ENCODE measurements at regions not wholly inside any gene's neighbourhood (a gene's known extent, or its start where the extent isn't known, plus 50 kb on each side); places are given as distances from the start of the nearest gene placed in this dataset.

DNA sequence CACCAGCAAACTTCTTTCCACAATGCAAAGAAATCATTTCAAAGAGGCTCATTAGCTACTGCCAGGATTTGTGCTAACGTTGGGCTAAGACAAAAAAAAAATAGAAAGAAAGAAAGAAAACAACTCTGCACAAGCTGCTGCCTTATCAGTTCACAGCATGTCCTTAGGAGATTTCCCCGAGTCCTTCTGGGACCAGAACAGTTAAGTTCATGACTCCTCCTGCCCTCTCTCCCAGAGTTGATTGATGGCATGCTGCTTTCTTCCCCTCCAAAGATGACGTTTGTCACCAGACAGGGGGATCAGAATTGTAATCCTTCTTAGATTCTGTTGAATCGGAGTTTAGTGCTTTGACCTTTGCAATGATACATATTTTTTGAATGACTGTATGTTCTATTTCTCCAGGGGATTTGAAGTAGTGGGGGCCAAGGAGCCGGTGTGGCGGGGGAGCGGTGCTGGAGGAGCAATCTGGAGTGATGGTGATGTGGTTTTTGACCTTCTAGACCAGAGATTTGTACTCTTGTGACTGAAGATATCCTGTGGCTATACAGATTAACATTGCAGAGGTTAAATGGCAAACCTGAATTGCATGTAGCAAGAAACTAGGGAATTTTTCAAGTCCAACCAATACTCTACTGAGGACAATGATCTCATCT is 409.2 kb upstream of the TMPO start:
- Histone ChIP-seq H3K9me3 (no peaks in the 10 kb centered on the region), H3K27me3 (no peaks in the 10 kb centered on the region), H3K4me3 (no peak overlapping the region), H3K36me3 (no peaks in the 10 kb centered on the region)
- no peak for DNase-seq

DNA sequence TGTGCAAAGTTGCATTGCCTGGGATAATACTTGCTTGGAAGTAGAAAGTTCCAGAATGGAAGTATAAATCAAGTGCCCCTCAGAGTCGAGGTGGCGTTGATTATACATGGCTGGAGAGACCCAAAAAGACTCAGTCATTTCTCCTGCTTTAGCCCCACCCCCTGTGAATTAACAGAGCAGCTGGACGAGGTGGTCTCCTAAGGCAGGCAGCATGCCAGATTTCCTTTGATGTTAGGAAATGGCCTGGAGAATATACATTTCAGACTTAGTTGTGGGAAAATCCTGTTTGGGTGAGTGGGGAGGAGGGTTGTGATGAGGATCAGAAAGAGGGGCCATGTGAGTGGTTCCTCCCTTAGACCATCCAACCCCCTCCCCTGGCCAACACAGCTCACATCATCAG is 406.1 kb upstream of the TMPO start:
- no peaks in the 10 kb centered on the region for H3K27me3 ChIP-seq
- no peak for DNase-seq
- no peak overlapping the region for H3K4me3 ChIP-seq
- H3K36me3 ChIP-seq = no peaks in the 10 kb centered on the region
- H3K9me3 ChIP-seq = no peaks in the 10 kb centered on the region

- Histone ChIP-seq H3K4me3 (no peak overlapping the region), H3K36me3 (no peaks in the 10 kb centered on the region), H3K27me3 (no peaks in the 10 kb centered on the region), H3K9me3 (no peaks in the 10 kb centered on the region)
- no peak for DNase-seq
These were observed 404.9 kb upstream of the TMPO start for GRCh38 chr12:98110536-98110935.

- H3K9me3 ChIP-seq = no peaks in the 10 kb centered on the region
- DNase-seq = no peak
- H3K27me3 ChIP-seq = no peaks in the 10 kb centered on the region
- H3K4me3 ChIP-seq = no peak overlapping the region
- no peaks in the 10 kb centered on the region for H3K36me3 ChIP-seq
These were observed 401.8 kb upstream of the TMPO start for GRCh38 chr12:98113548-98113947.

DNA sequence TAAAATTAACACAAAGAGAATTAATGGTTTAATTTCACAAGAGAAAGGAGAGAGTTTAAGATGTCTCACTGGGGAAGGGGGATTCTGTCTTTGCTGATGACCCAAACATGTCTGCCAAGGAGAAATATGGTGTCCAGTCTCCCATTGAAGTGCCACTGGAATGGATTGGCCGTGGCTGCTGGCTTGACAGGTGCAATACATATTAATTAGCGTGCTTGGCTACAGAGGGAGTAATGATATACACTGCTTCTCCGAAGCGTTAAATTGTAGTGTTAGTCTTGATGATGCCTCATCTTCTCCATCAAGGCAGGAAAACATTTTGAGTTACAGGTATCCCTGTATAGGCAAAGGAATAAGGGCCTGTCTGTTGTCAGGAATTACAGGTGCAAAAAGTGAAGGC is 393.4 kb upstream of the TMPO start:
- Histone ChIP-seq H3K9me3 (no peaks in the 10 kb centered on the region), H3K4me3 (no peak overlapping the region), H3K36me3 (no peaks in the 10 kb centered on the region), H3K27me3 (no peaks in the 10 kb centered on the region)
- no peak for DNase-seq

GRCh38 chr12:98123021-98123461 is 392.3 kb upstream of the TMPO start:
- Histone ChIP-seq H3K36me3 (no peaks in the 10 kb centered on the region), H3K9me3 (no peaks in the 10 kb centered on the region), H3K4me3 (no peak overlapping the region), H3K27me3 (no peaks in the 10 kb centered on the region)
- no peak for DNase-seq

- Histone ChIP-seq H3K9me3 (no peaks in the 10 kb centered on the region), H3K36me3 (no peaks in the 10 kb centered on the region), H3K4me3 (no peak overlapping the region), H3K27me3 (0 out of 2 replicates have a peak, but pooled peaks cover 3% of the 10 kb centered on the region)
- DNase-seq = no peak
These were observed 388.6 kb upstream of the TMPO start for GRCh38 chr12:98126637-98127335.

DNA sequence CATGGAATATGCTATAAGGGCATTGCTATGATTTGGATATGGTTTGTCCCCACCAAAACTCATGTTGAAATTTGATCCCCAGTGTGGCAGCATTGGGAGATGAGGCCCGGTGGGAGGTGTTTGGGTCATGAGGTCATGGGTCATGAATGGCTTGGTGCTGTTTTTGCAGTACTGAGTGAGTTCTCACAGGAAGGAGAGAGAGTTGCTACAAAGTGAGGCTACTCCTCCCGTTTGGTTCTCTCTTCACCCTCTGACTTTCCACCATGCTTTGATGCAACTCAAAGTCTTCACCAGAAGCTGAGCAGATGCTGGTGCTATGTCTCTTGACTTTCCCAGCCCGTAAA is 388.1 kb upstream of the TMPO start:
- H3K27me3 ChIP-seq = 0 out of 2 replicates have a peak, but pooled peaks cover 3% of the 10 kb centered on the region
- no peak for DNase-seq
- no peaks in the 10 kb centered on the region for H3K36me3 ChIP-seq
- no peak overlapping the region for H3K4me3 ChIP-seq
- no peaks in the 10 kb centered on the region for H3K9me3 ChIP-seq

- no peak for DNase-seq
- no peaks in the 10 kb centered on the region for H3K9me3 ChIP-seq
- H3K4me3 ChIP-seq = no peak overlapping the region
These were observed 387.5 kb upstream of the TMPO start for GRCh38 chr12:98127854-98128253.

DNA sequence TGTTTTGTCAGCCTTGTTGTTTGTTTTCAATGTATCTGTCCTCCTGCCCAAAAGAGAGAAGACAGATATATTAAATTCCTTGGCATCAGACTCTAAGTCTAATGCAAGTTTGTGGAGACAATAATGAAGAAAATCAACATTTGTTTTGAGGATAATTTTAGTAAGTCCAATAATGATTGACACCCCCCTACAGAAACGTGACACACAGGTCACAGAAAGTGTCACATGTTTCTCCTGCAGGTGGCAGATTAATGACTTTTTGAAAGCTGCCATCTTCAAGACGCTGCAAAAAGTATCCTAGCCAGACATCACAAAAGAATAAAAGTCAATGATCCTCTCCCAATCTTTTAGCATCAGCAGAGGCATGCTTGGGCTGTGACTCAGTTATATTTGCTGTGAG is 378.8 kb upstream of the TMPO start:
- peaks cover 2% of the 10 kb centered on the region; the same call in 1 of the 2 replicates for H3K27me3 ChIP-seq
- no peaks in the 10 kb centered on the region for H3K9me3 ChIP-seq
- H3K4me3 ChIP-seq = no peak overlapping the region
- H3K36me3 ChIP-seq = no peaks in the 10 kb centered on the region
- no peak for DNase-seq

More at GRCh38 chr12:98127854-98128253, 387.5 kb upstream of the TMPO start:
- Histone ChIP-seq H3K27me3 (0 out of 2 replicates have a peak, but pooled peaks cover 3% of the 10 kb centered on the region), H3K36me3 (no peaks in the 10 kb centered on the region)

- Histone ChIP-seq H3K4me3 (no peak overlapping the region), H3K27me3 (peaks cover 2% of the 10 kb centered on the region; the same call in 1 of the 2 replicates), H3K36me3 (no peaks in the 10 kb centered on the region), H3K9me3 (no peaks in the 10 kb centered on the region)
- no peak for DNase-seq
These were observed 378.1 kb upstream of the TMPO start for GRCh38 chr12:98137278-98137677.

GRCh38 chr12:98144953-98145352 is 370.4 kb upstream of the TMPO start:
- Histone ChIP-seq H3K36me3 (no peaks in the 10 kb centered on the region), H3K27me3 (no peaks in the 10 kb centered on the region), H3K9me3 (no peaks in the 10 kb centered on the region), H3K4me3 (no peak overlapping the region)
- no peak for DNase-seq

DNA sequence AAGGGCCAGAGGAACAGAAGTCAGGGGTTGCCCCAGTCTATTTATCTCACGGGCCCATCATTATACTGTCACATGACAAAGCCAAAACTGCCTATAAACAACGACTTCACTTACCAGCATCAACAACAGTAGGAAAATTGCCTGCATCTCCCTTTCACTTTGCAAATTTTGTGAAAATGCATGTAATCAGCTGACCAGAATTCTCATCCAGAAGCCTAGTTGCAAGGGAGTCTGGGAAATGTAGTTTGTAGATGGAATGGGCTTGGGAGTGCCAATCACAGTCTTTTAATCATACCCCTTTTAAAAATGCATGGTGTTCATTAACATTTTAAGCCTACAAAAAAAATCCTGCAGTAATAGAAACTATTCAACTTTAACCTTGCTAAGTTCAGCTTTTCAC is 369.3 kb upstream of the TMPO start:
- Histone ChIP-seq H3K36me3 (no peaks in the 10 kb centered on the region), H3K4me3 (no peak overlapping the region), H3K27me3 (no peaks in the 10 kb centered on the region), H3K9me3 (no peaks in the 10 kb centered on the region)
- DNase-seq = no peak

GRCh38 chr12:98146487-98146886 is 368.9 kb upstream of the TMPO start:
- Histone ChIP-seq H3K4me3 (no peak overlapping the region), H3K9me3 (no peaks in the 10 kb centered on the region), H3K36me3 (no peaks in the 10 kb centered on the region), H3K27me3 (no peaks in the 10 kb centered on the region)
- no peak for DNase-seq

- Histone ChIP-seq H3K27me3 (no peaks in the 10 kb centered on the region), H3K4me3 (no peak overlapping the region), H3K9me3 (no peaks in the 10 kb centered on the region), H3K36me3 (no peaks in the 10 kb centered on the region)
- no peak for DNase-seq
These were observed 366.1 kb upstream of the TMPO start for GRCh38 chr12:98149270-98149669.

DNA sequence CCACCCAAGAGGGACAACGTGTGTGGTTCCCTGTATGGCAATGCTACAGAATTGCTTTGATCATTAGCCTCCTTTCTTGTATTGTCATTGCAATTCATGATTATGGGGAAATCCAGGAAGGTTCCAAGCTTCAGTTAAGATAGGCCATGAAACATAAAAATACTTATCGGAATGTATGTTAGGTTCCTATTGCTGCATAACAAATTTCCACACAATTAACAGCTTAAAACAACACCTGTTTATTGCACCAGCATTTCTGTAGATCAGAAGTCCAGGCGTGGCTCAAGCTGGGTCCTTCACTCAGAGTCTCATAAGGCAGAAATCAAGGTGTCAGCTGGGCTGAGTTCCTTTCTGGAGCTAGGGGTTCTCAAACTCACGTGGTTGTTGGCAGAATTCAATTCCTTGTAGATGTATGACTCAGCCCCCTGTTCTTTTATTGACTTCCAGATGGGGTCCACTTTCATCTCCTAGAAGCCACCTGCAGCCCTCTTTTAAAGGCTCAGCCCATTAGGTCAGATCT is 365.6 kb upstream of the TMPO start:
- Histone ChIP-seq H3K9me3 (no peaks in the 10 kb centered on the region), H3K4me3 (no peak overlapping the region), H3K36me3 (no peaks in the 10 kb centered on the region), H3K27me3 (no peaks in the 10 kb centered on the region; the same call in 1 of the 2 replicates)
- no peak for DNase-seq

DNA sequence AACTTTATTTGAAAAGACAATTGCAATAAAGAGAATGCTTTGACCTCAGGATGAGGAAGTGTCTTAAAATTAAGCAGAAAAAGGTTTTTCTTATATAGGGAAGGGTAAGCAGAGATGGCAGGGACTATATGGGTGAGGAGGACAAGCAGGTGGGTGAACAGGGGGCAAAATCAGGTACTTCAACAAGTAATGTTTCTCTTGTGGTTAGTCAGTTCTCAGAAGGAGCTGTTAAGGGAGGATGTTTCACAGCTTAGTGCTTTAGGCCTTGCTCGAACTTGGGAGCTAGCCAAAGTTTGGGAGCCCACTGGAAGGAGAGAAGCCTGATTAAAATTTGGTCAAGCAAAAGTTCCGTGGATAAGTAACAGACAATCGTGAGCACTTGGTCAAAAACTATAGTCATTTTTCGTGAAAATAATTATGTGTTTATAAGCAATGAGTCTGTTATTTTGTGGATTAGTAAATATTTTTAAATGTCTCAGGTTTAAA is 364.2 kb upstream of the TMPO start:
- no peaks in the 10 kb centered on the region; the same call in 1 of the 2 replicates for H3K27me3 ChIP-seq
- H3K36me3 ChIP-seq = no peaks in the 10 kb centered on the region
- DNase-seq = no peak
- no peaks in the 10 kb centered on the region for H3K9me3 ChIP-seq
- no peak overlapping the region for H3K4me3 ChIP-seq

DNA sequence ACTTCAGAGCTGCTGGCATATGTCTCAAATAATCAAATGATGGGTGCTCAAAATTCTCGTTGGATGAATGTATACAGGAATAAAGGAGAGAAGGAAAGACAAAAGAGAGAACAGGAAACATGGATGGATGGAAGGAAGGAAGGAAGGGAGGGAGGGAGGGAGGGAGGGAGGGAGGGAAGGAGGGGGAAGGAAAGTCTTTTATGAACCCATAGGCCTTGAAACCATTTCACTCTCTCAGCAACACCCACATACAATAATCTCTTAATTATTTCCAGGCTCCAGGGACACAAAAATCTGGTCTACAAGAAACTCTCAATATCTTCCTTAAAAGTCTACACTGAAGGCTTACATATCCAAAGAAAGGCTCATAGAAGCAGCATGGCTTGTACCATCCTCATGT is 363.4 kb upstream of the TMPO start:
- Histone ChIP-seq H3K27me3 (no peaks in the 10 kb centered on the region; the same call in 1 of the 2 replicates), H3K4me3 (no peak overlapping the region)
- DNase-seq = no peak

More for the DNA sequence above, 363.4 kb upstream of the TMPO start:
- Histone ChIP-seq H3K36me3 (no peaks in the 10 kb centered on the region), H3K9me3 (no peaks in the 10 kb centered on the region)
